ENCODE measurements at regions not wholly inside any gene's neighbourhood (a gene's known extent, or its start where the extent isn't known, plus 50 kb on each side); places are given as distances from the start of the nearest gene placed in this dataset.

GRCh38 chr9:134984372-134985265, 66.9 kb upstream of the FCN1 start:
- POLR2A ChIA-PET: no interaction called here
- ATAC-seq (no peak), FAIRE-seq (no peak), DNase-seq (ENCODE audit: low read depth in 1 of 2, low spot score in 1 of 2) (no peak)
- Histone ChIP-seq H3K4me3 (no peak overlapping the region), H3K9me3 (peaks cover 10% of the 10 kb centered on the region; the same call in 2 of the 3 replicates), H3K4me2 (no peak overlapping the region), H3K4me1 (no peaks in the 10 kb centered on the region), H3K27ac (no peak overlapping the region)
- 33% methylated on average over 17 of the region's 23 CpGs for WGBS (ENCODE audit: missing lambda C conversion rate)
- no peak for TF ChIP-seq NR3C1 (IDR thresholded peaks at IDR 0.05)
- no peak for TF ChIP-seq ELK1 (IDR thresholded peaks at IDR 0.05; ENCODE audit: low read depth, low read length)
- no peak for TF ChIP-seq MAFK (IDR thresholded peaks at IDR 0.05; ENCODE audit: partially characterized antibody)
- no peak for TF ChIP-seq HOXB13 (CRISPR knock-in tag; IDR thresholded peaks at IDR 0.05; ENCODE audit: low read depth)
- no peak for TF ChIP-seq ZC3H11A (IDR thresholded peaks at IDR 0.05)
- no peak for TF ChIP-seq CTCF (IDR thresholded peaks at IDR 0.05)
- no peak for TF ChIP-seq HOXA7 (CRISPR knock-in tag; IDR thresholded peaks at IDR 0.05)
- no peak for TF ChIP-seq EHF (CRISPR knock-in tag; IDR thresholded peaks at IDR 0.05)
- TF ChIP-seq HEYL (CRISPR knock-in tag; IDR thresholded peaks at IDR 0.05): no peak
- TF ChIP-seq FOXS1 (CRISPR knock-in tag; IDR thresholded peaks at IDR 0.05): no peak
- TF ChIP-seq ZFP36 (IDR thresholded peaks at IDR 0.05; ENCODE audit: borderline replicate concordance, partially characterized antibody): no peak
- CTCF ChIA-PET: interaction anchor here (1.3 kb wide), 1 partner anchor 24 kb away, joined by 3 read pairs; no protein-coding TSS in a partner anchor

- TF ChIP-seq HOXB5 (CRISPR knock-in tag; IDR thresholded peaks at IDR 0.05) (no peak), JUN (IDR thresholded peaks at IDR 0.05) (no peak), REST (IDR thresholded peaks at IDR 0.05) (no peak), SMC3 (IDR thresholded peaks at IDR 0.05) (no peak), EHF (CRISPR knock-in tag; IDR thresholded peaks at IDR 0.05) (no peak), HDAC2 (IDR thresholded peaks at IDR 0.05) (no peak), ZSCAN20 (CRISPR knock-in tag; IDR thresholded peaks at IDR 0.05) (no peak), MAX (IDR thresholded peaks at IDR 0.05) (no peak), POLR2AphosphoS2 (conservative IDR thresholded peaks at IDR 0.05; ENCODE audit: low read length) (no peak), CHD2 (IDR thresholded peaks at IDR 0.05; ENCODE audit: low read length, partially characterized antibody) (no peak), KDM5A (IDR thresholded peaks at IDR 0.05) (no peak), ZFP36 (IDR thresholded peaks at IDR 0.05; ENCODE audit: borderline replicate concordance, partially characterized antibody) (no peak), ZC3H11A (IDR thresholded peaks at IDR 0.05) (no peak), ESRRA (IDR thresholded peaks at IDR 0.05; ENCODE audit: borderline replicate concordance, low read length) (no peak), MYC (IDR thresholded peaks at IDR 0.05; ENCODE audit: borderline replicate concordance, low read length) (no peak), FOSB (CRISPR knock-in tag; IDR thresholded peaks at IDR 0.05) (no peak), TP53 (CRISPR knock-in tag; IDR thresholded peaks at IDR 0.05) (no peak), HOXB13 (CRISPR knock-in tag; IDR thresholded peaks at IDR 0.05; ENCODE audit: low read depth) (no peak), PHF8 (IDR thresholded peaks at IDR 0.05; ENCODE audit: borderline replicate concordance, low read depth) (no peak)
- FAIRE-seq (no peak), ATAC-seq (no peak), DNase-seq (ENCODE audit: low read depth in 1 of 2, low spot score in 1 of 2) (no peak)
- no peak overlapping the region for H3K4me3 ChIP-seq
- H3K4me2 ChIP-seq: no peak overlapping the region
- peaks cover 10% of the 10 kb centered on the region; the same call in 2 of the 3 replicates for H3K9me3 ChIP-seq
- CTCF ChIA-PET: no interaction called here
- H3K4me1 ChIP-seq: no peaks in the 10 kb centered on the region
- POLR2A ChIA-PET: no interaction called here
- no peak overlapping the region for H3K27ac ChIP-seq
- 36% methylated on average over 7 of the region's 7 CpGs for WGBS (ENCODE audit: missing lambda C conversion rate)
Measured at GRCh38 chr9:134985451-134985850, 67.7 kb upstream of the FCN1 start.

Data from A549 (cell line).